GM21529 (cell line): ENCODE measurements at regions not wholly inside any gene's neighbourhood (a gene's known extent, or its start where the extent isn't known, plus 50 kb on each side); places are given as distances from the start of the nearest gene placed in this dataset.

Experiments
- ATAC-seq: cut with Tn5 transposase; IDR thresholded peaks from one replicate; pipeline ENCODE4 v1.9.1; 2021; ENCODE audit not compliant: unreplicated experiment

DNA sequence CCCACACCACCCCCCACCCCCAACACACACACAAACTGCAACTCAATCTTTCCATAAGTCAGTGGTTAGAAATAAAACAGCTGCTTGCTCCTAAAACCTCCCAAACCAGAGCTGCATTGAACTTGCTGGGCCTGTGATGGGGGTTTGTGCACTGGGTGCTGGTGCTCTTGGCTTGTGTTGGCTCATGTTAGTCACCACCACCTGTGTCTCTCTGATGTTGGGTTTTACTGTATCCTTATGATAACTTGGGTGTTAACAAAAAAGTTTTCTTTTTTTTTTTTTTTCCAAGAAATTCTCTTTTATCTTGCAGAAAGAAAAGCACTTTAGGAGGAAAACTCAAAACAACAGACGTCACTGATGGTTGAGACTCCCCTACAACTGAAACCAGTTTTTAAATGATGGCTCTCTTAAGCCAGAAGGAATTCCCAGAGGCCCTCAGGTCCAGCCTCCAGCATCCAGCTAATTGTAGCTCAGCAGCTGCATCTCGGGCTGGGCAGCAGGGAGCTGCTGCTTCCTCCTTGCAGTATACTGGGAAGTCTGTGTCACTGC, 79.9 kb upstream of the DRD2 start:
- no peak for ATAC-seq

- ATAC-seq, result no peak
Measured at GRCh38 chr11:113554526-113554925, 79.3 kb upstream of the DRD2 start.

DNA sequence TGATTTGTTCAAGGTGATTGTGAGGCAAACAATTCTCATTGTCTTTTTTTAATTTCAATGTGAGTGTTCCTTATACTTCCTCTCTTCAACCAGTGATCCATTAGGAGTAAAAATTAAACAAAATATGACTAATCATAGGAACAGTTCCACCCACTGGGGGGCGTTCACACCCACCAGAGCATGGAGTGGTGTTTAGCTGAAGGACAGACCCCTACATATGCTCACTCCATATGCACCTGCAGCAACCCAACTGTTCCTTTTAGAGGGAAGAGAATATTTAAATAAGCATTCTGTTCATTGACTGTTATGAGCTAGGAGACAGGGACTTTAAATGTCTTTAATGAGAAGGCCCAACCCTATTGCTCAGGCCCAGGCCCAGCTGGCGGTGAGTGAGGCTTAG, 78.7 kb upstream of the DRD2 start:
- ATAC-seq, result no peak

GRCh38 chr11:113553235-113553634, 78.0 kb upstream of the DRD2 start:
- no peak for ATAC-seq

- no peak for ATAC-seq
Measured at GRCh38 chr11:113552271-113552670, 77.1 kb upstream of the DRD2 start.

DNA sequence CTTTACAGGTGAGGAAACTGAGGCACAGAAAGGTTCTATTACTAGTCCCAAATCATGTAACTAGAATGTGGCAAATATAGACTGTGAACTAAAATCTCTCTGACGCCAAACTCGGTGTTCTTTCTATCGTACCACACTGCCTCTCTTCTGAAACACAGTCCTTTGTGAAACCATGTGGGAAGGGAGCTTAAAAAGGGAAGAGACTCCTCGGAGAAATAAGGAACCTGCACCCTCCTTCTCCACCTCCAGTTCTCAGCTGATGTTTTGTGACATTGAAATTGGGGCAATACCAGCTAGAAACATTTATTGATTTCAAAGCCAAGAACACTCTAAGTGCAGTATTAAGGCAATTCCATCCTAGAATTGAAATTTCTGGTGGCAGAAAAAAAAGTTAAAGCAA, 76.4 kb upstream of the DRD2 start:
- no peak for ATAC-seq

DNA sequence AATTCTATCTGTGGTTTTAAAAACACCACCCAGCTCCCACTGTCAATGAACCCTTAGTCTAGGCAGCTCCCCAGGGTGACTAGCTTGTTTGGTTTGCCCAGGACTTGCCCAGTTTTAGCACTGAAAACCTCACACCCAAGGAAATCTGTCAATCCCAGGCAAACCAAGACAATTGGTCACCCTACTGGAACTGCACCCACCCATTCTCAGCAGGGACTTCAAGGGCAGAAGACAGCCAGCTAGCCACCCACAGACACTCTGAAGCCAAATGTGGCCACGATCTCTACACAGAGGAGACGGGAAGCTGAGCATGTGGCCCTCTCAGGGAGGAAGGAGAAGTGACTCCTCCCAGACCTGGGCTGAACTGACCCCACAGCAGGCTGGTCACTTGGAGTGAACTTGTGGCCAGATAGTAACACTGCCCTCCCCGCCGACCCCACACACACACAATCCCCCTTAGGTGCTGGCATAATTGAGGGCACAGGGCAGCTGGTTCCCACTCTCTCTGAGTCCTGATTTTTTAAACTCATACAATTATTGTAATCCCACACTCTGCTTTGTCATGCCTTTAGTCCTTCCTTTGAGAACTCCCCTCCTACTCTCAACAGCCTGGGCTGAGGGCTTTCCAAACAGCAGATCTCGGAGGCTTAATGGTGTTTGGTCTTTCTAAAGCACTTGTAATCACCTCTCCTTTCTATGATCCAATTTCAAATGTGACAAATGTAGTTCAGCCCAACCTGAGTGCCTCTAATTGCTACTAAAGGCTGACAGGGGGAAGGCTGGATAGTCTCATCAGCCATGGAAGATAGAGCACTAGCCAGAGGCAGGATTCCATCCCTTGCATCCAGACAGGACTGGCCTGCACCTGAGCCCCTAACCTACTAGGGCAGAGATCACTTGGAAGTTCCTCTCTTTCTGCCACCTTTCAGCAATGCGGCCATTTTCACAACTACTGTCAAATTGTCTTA, 74.7 kb upstream of the DRD2 start:
- no peak for ATAC-seq

DNA sequence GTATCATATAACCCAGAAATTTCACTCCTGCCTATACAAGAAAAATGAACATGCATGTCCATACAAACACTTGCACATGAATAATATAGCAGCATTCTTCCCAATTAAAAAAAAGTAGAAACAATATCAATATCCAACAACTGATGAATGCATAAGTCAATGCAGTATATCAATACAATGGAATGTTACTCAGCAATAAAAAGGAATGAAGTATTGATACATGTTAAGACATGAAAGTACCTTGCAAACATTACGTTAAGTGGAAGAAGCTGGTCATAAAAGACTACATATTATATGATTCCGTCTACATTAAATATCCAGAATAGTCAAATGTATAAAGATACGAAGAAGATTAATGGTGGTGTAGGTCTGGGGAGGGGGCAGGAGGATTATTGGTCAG, 73.9 kb upstream of the DRD2 start:
- no peak for ATAC-seq

GRCh38 chr11:113547739-113548138, 72.5 kb upstream of the DRD2 start:
- ATAC-seq, result no peak

DNA sequence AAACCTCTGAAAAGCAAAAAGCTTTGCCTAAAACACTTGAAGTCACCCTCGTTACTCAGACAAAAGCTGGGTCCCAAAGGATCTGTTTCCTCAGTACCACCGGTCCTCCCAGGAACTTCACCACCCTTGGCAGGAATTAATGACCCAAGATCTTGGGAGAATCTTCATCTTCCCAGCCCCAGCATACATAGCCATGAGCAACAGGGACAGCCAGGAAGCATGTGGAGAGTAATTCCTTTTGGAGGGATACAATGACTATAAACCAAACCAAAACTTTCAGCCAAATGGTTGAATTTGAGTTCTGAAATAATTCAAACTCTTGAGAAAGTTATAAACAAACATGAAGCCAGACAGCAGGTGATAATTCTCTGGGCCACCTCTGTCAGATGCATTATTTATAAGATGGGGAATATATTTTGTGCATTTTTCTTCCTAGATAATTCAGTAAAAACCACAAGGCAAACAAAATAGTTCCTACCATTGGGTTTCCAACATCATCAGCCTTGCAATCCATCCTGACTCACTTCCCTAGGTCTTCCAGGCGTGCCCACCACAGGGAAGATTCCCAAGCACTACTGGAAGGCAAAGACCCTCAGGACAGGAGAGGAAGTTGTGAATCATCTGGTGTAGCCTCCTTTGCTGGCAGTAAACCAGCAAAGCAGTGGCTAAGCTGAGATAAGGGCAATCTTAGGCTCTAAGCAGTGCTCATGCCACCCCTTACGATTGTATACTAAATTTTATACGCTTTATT, 71.7 kb upstream of the DRD2 start:
- no peak for ATAC-seq

DNA sequence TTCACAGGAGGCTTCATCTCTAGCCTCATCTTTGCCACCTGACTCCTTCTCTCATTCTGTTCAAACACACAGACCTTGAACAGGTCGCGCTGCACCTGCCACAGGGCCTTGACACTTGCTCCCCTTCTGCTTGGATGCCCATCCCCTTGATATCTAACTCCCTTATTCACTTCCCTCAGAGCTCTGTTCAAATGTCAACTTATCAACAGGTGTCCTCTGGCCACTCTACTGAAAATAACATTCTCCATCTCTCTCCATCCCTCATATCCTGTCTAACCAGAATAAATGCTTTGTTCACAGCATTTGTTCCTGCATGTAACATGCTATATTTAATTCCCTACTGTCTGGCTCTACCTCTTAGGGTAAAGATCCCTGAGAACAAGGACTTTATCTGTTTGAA, 67.2 kb upstream of the DRD2 start:
- ATAC-seq, result no peak

GRCh38 chr11:113540416-113541330, 65.5 kb upstream of the DRD2 start:
- ATAC-seq, result no peak

- no peak for ATAC-seq
Measured at GRCh38 chr11:113538451-113539412, 63.5 kb upstream of the DRD2 start.

- no peak for ATAC-seq
Measured at GRCh38 chr11:113534625-113535024, 59.4 kb upstream of the DRD2 start.

- ATAC-seq, result no peak
Measured at GRCh38 chr11:113533425-113533698, 58.2 kb upstream of the DRD2 start.

DNA sequence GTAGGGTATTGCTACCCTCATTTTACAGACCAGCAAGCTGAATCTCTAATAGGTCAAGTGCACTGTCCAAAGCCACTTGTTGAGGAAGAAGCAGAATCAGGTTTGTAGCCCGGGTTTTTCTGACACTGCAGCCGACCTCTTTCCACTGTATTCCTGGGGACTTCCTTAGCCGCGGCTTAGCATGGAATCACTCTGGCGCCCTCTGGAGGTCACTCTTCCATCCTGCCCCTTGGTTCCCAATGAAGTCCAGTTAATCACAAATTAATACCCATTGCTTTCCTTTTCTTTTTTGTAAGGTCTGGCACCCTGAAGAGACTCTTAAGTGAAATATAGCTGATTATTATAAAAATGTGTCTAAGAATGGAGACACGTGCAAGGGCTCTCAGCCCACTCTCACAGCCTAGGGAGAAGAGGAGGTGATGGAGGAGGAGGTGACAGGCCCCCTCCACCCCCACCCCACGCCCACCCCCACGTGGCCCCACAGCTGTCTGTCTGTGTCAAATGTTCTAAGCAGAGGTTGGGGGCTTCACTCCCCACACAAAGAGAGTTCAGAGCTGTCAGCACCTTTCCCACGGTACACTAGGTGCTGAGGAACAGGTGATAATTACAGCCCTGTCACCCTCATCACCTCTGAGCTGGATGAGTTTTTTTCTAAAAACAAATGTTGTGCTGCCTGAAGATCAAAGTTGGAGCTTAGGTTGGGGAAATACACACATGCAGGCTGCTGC, 57.7 kb upstream of the DRD2 start:
- no peak for ATAC-seq

DNA sequence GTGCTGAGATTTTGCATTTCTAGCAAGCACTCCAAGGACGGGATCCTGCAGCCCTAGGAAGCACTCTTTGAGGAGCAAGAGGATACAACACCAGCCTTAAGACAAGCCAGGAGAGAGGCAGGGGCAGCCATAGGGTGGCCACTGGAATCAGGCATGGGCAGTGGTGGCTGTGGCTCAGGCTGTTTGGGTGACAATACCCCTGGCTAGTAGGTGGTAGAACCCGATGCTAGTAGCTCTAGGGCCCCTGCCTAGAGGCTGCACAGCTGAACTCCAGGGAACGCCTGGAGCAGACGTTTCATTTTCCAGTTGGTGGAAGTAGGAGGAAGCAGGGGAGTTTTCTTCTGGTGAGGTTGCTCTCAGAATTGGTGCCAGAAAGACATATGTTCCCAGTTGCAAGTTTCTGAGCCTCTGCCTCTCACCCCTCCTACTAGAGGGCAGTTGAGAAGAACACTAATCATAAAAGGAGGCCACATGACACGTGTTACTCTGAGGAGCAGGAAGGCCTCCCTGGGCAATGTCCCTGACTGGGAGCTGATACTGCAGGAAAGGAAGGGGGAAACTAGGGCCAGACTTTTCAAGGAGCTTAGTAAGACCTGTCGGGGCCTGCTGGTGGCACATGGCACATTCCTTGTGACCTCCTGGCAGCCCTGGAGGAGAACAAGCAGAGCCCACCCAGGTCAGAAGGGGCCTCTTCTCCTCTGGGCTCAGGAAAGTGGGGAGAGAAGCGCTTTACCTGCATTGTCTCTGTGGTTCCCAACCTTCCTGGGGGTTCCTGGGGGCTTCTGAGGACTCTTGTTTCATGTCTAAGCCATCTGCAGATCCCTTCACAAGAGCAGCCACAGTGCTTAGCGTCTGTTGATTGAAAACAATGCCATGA, 56.6 kb upstream of the DRD2 start:
- ATAC-seq, result no peak

DNA sequence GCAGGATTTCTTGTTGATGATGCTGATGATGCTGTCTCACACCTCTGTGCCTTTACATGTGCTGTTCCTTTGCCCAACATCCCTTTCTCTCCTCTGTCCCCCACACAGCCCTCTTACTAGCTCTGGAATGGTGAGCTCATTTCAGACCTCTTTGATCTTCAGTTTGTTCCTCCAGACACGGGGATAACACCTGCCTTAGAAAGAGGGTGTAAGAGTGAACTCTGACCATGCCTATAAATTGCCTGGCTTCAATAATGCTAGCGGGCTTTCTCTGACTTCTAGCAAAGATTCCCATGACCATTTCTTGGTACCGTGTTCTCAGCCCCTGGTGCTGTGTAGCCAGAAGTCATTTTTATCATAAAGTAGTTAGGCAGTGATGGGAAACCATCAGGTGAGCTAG, 55.9 kb upstream of the DRD2 start:
- ATAC-seq, result no peak
